LNCaP clone FGC (cell line): ENCODE measurements at regions not wholly inside any gene's neighbourhood (a gene's known extent, or its start where the extent isn't known, plus 50 kb on each side); places are given as distances from the start of the nearest gene placed in this dataset.

Source experiments
- DNase-seq: peaks from one replicate; pipeline ENCODE4 v3.0.0-alpha.2; 2011; ENCODE audit warnings: low read depth
- H3K4me3 ChIP-seq: 2 replicates; pipeline ENCODE4 v1.5.1; 2011; ENCODE audit warnings: mild to moderate bottlenecking, low read depth, low read length, control low read depth
- CTCF ChIP-seq: IDR thresholded peaks from 2 replicates; pipeline ENCODE4 v1.5.1; 2012; ENCODE audit warnings: mild to moderate bottlenecking; ENCODE audit not compliant: control insufficient read depth, insufficient read depth; ENCODE audit errors: extremely low read depth

GRCh38 chr15:56868170-56868569 is 50.3 kb upstream of the TCF12 start:
- TF ChIP-seq CTCF = no peak
- no peak for DNase-seq
- H3K4me3 ChIP-seq = no peak overlapping the region

- no peak for DNase-seq
- TF ChIP-seq CTCF = no peak
- no peak overlapping the region for H3K4me3 ChIP-seq
These were observed 51.6 kb upstream of the TCF12 start for GRCh38 chr15:56866803-56867202.

- TF ChIP-seq CTCF = no peak
- no peak overlapping the region for H3K4me3 ChIP-seq
- DNase-seq = no peak
These were observed 60.6 kb upstream of the TCF12 start for GRCh38 chr15:56857828-56858227.

GRCh38 chr15:56856934-56857333 is 61.5 kb upstream of the TCF12 start:
- TF ChIP-seq CTCF = no peak
- no peak for DNase-seq

GRCh38 chr15:56844892-56845291 is 73.6 kb upstream of the TCF12 start:
- H3K4me3 ChIP-seq = no peak overlapping the region
- DNase-seq = no peak
- TF ChIP-seq CTCF = no peak

More at GRCh38 chr15:56856934-56857333, 61.5 kb upstream of the TCF12 start:
- no peak overlapping the region for H3K4me3 ChIP-seq

GRCh38 chr15:56844471-56844870 is 74.0 kb upstream of the TCF12 start:
- no peak for TF ChIP-seq CTCF
- H3K4me3 ChIP-seq = no peak overlapping the region
- no peak for DNase-seq

GRCh38 chr15:56839641-56840040 is 78.8 kb upstream of the TCF12 start:
- no peak for TF ChIP-seq CTCF
- DNase-seq = no peak
- no peak overlapping the region for H3K4me3 ChIP-seq
